Activated CD8-positive, alpha-beta T cell treated with anti-CD3 and anti-CD28 coated beads, Interleukin-2, amount 10 ng/mL, durations not matched to agents 7 days and 5 days (primary cell): ENCODE measurements at regions not wholly inside any gene's neighbourhood (a gene's known extent, or its start where the extent isn't known, plus 50 kb on each side); places are given as distances from the start of the nearest gene placed in this dataset. TPM values are rescaled to one million over a fixed set of nuclear protein-coding genes. Genes with fewer than 3 reads are reported as not detected.

Source experiments
- ATAC-seq: fragments of 150-1000 bp; cut with Tn5 transposase; one replicate; pipeline ENCODE4 v1.10.0; 2021; ENCODE audit warnings: moderate library complexity
- CTCF ChIA-PET: fragments of 350-600 bp; sonication (Branson Sonifier 250); formaldehyde crosslinking; loops from one replicate; lab custom pipeline; 2021; ENCODE audit warnings: antibody characterized with exemption; lab: Charles Lee
- POLR2A ChIA-PET: fragments of 350-600 bp; sonication (Branson Sonifier 250); formaldehyde crosslinking; loops from one replicate; lab custom pipeline; 2021; ENCODE audit warnings: antibody characterized with exemption; lab: Charles Lee
- DNase-seq: peaks from one replicate; pipeline ENCODE4 v3.0.0-alpha.2; 2020
- H3K27ac Mint-ChIP-seq: one replicate; pipeline ENCODE4 v1.8.0; 2021; ENCODE audit warnings: mild to moderate bottlenecking, mixed read lengths
- H3K27me3 Mint-ChIP-seq: one replicate; pipeline ENCODE4 v1.8.0; 2021; ENCODE audit warnings: low read depth, mixed read lengths
- H3K36me3 Mint-ChIP-seq: one replicate; pipeline ENCODE4 v1.8.0; 2021; ENCODE audit warnings: low read depth, mixed read lengths
- H3K4me1 Mint-ChIP-seq: one replicate; pipeline ENCODE4 v1.8.0; 2021; ENCODE audit warnings: low read depth, mixed read lengths
- H3K4me3 Mint-ChIP-seq: one replicate; pipeline ENCODE4 v1.8.0; 2021; ENCODE audit warnings: mild to moderate bottlenecking, mixed read lengths
- H3K9me3 Mint-ChIP-seq: one replicate; pipeline ENCODE4 v1.8.0; 2022; ENCODE audit warnings: mixed read lengths; ENCODE audit not compliant: insufficient read depth
- microRNA-seq: library from miRNA; unstranded; fragments of <30 nt; microRNA quantifications from one replicate; pipeline ENCODE4 v1.2.0, GENCODE V29; 2022

- no peaks in the 10 kb centered on the region for H3K27me3 Mint-ChIP-seq
- no peaks in the 10 kb centered on the region for H3K4me1 Mint-ChIP-seq
- CTCF ChIA-PET, result no interaction called here
- H3K9me3 Mint-ChIP-seq, result no peaks in the 10 kb centered on the region
- DNase-seq (no peak), ATAC-seq (no peak)
- POLR2A ChIA-PET, result no interaction called here
- H3K36me3 Mint-ChIP-seq, result no peaks in the 10 kb centered on the region
- H3K27ac Mint-ChIP-seq, result no peak overlapping the region
- no peak overlapping the region for H3K4me3 Mint-ChIP-seq
Measured at GRCh38 chr12:25894759-25895158, 63.7 kb upstream of the RASSF8 start.

- Mint-ChIP-seq H3K4me3 (no peak overlapping the region), H3K9me3 (no peaks in the 10 kb centered on the region), H3K27me3 (no peaks in the 10 kb centered on the region), H3K27ac (no peak overlapping the region), H3K36me3 (no peaks in the 10 kb centered on the region), H3K4me1 (no peaks in the 10 kb centered on the region)
- DNase-seq (no peak), ATAC-seq (no peak)
- ChIA-PET POLR2A (no interaction called here), CTCF (no interaction called here)
Measured at GRCh38 chr12:25896981-25897380, 61.5 kb upstream of the RASSF8 start.

GRCh38 chr12:25903603-25904245, 54.8 kb upstream of the RASSF8 start:
- no peaks in the 10 kb centered on the region for H3K27me3 Mint-ChIP-seq
- H3K9me3 Mint-ChIP-seq, result no peaks in the 10 kb centered on the region
- no peak for DNase-seq
- H3K36me3 Mint-ChIP-seq, result no peaks in the 10 kb centered on the region
- no peak for ATAC-seq
- H3K4me3 Mint-ChIP-seq, result no peak overlapping the region
- ChIA-PET POLR2A (no interaction called here), CTCF (no interaction called here)
- H3K4me1 Mint-ChIP-seq, result no peaks in the 10 kb centered on the region
- H3K27ac Mint-ChIP-seq, result no peak overlapping the region

GRCh38 chr12:25904442-25904841, 54.0 kb upstream of the RASSF8 start:
- H3K4me1 Mint-ChIP-seq, result no peaks in the 10 kb centered on the region
- no peaks in the 10 kb centered on the region for H3K36me3 Mint-ChIP-seq
- POLR2A ChIA-PET, result no interaction called here
- DNase-seq (no peak), ATAC-seq (no peak)
- H3K4me3 Mint-ChIP-seq, result no peak overlapping the region
- CTCF ChIA-PET, result no interaction called here
- H3K9me3 Mint-ChIP-seq, result no peaks in the 10 kb centered on the region
- no peaks in the 10 kb centered on the region for H3K27me3 Mint-ChIP-seq
- H3K27ac Mint-ChIP-seq, result no peak overlapping the region

GRCh38 chr12:25906651-25907340, 51.7 kb upstream of the RASSF8 start:
- Mint-ChIP-seq H3K9me3 (no peaks in the 10 kb centered on the region), H3K4me1 (no peaks in the 10 kb centered on the region), H3K27me3 (no peaks in the 10 kb centered on the region), H3K36me3 (no peaks in the 10 kb centered on the region), H3K4me3 (no peak overlapping the region), H3K27ac (no peak overlapping the region)
- ChIA-PET CTCF (no interaction called here), POLR2A (no interaction called here)
- no peak for ATAC-seq
- DNase-seq, result no peak

Small RNA genes lying in the stretch of these regions (microRNA-seq; reads per million reads assigned to microRNA genes)
- not detected for gene MIR4302
